Chondrocyte (in vitro differentiated cells): ENCODE measurements at regions not wholly inside any gene's neighbourhood (a gene's known extent, or its start where the extent isn't known, plus 50 kb on each side); places are given as distances from the start of the nearest gene placed in this dataset.

ENCODE experiments used
- DNase-seq: peaks from one replicate; pipeline ENCODE4 v3.0.0; 2021; ENCODE audit warnings: mixed read lengths, low spot score
- H3K27ac Mint-ChIP-seq: one replicate; pipeline ENCODE4 v1.8.0; 2021; ENCODE audit warnings: mild to moderate bottlenecking, moderate library complexity, mixed read lengths; ENCODE audit not compliant: unreplicated experiment
- H3K27me3 Mint-ChIP-seq: 2 replicates; pipeline ENCODE4 v1.8.0; 2021; ENCODE audit warnings: low read depth, mixed read lengths
- H3K36me3 Mint-ChIP-seq: 2 replicates; pipeline ENCODE4 v1.8.0; 2021; ENCODE audit warnings: low read depth, mixed read lengths
- H3K4me1 Mint-ChIP-seq: 2 replicates; pipeline ENCODE4 v1.8.0; 2021; ENCODE audit warnings: low read depth, mild to moderate bottlenecking, mixed read lengths
- H3K4me3 Mint-ChIP-seq: one replicate; pipeline ENCODE4 v1.8.0; 2021; ENCODE audit warnings: mild to moderate bottlenecking, moderate library complexity, mixed read lengths; ENCODE audit not compliant: unreplicated experiment
- H3K9me3 Mint-ChIP-seq: 2 replicates; pipeline ENCODE4 v1.8.0; 2021; ENCODE audit warnings: low read depth, mixed read lengths
- CTCF ChIP-seq: fragments of 200-600 bp; sonication (generic); IDR thresholded peaks from 2 replicates; pipeline ENCODE4 v1.5.0; 2021; ENCODE audit warnings: antibody characterized with exemption, mild to moderate bottlenecking, moderate library complexity

- H3K36me3 Mint-ChIP-seq = peaks cover 5% of the 10 kb centered on the region
- H3K9me3 Mint-ChIP-seq = no peaks in the 10 kb centered on the region
- H3K4me3 Mint-ChIP-seq = no peak overlapping the region
- no peak for TF ChIP-seq CTCF
- no peak for DNase-seq
- H3K27me3 Mint-ChIP-seq = peaks cover 9% of the 10 kb centered on the region
- no peak overlapping the region for H3K27ac Mint-ChIP-seq
- peaks cover 3% of the 10 kb centered on the region for H3K4me1 Mint-ChIP-seq
Measured at GRCh38 chr6:14231501-14232280, 114.1 kb downstream of the CD83 start.

GRCh38 chr6:14232889-14233288 is 115.3 kb downstream of the CD83 start:
- Mint-ChIP-seq H3K27me3 (peaks cover 9% of the 10 kb centered on the region), H3K4me3 (no peak overlapping the region), H3K9me3 (no peaks in the 10 kb centered on the region), H3K36me3 (peaks cover 5% of the 10 kb centered on the region), H3K4me1 (peaks cover 3% of the 10 kb centered on the region), H3K27ac (no peak overlapping the region)
- DNase-seq = no peak
- TF ChIP-seq CTCF = no peak

GRCh38 chr6:14235653-14236356 is 118.2 kb downstream of the CD83 start:
- no peak for TF ChIP-seq CTCF
- no peak for DNase-seq
- peaks cover 9% of the 10 kb centered on the region for H3K27me3 Mint-ChIP-seq

GRCh38 chr6:14239097-14239496 is 121.5 kb downstream of the CD83 start:
- TF ChIP-seq CTCF = no peak
- H3K27me3 Mint-ChIP-seq = no peaks in the 10 kb centered on the region
- H3K36me3 Mint-ChIP-seq = no peaks in the 10 kb centered on the region
- no peaks in the 10 kb centered on the region for H3K4me1 Mint-ChIP-seq
- H3K27ac Mint-ChIP-seq = no peak overlapping the region
- no peak for DNase-seq
- no peak overlapping the region for H3K4me3 Mint-ChIP-seq
- H3K9me3 Mint-ChIP-seq = peaks cover 6% of the 10 kb centered on the region

More at GRCh38 chr6:14235653-14236356, 118.2 kb downstream of the CD83 start:
- no peak overlapping the region for H3K4me3 Mint-ChIP-seq
- H3K27ac Mint-ChIP-seq = no peak overlapping the region
- peaks cover 6% of the 10 kb centered on the region for H3K9me3 Mint-ChIP-seq
- H3K4me1 Mint-ChIP-seq = peaks cover 3% of the 10 kb centered on the region
- peaks cover 5% of the 10 kb centered on the region for H3K36me3 Mint-ChIP-seq

GRCh38 chr6:14240411-14241166 is 123.0 kb downstream of the CD83 start:
- H3K4me1 Mint-ChIP-seq = no peaks in the 10 kb centered on the region
- H3K36me3 Mint-ChIP-seq = no peaks in the 10 kb centered on the region
- peaks cover 6% of the 10 kb centered on the region for H3K9me3 Mint-ChIP-seq
- DNase-seq = no peak
- no peak for TF ChIP-seq CTCF
- peaks cover 3% of the 10 kb centered on the region for H3K27me3 Mint-ChIP-seq
- no peak overlapping the region for H3K4me3 Mint-ChIP-seq
- no peak overlapping the region for H3K27ac Mint-ChIP-seq
